Limb (tissue), 2 donors: ENCODE measurements at regions not wholly inside any gene's neighbourhood (a gene's known extent, or its start where the extent isn't known, plus 50 kb on each side); places are given as distances from the start of the nearest gene placed in this dataset.
"Not testable (repeated sequence)": the region's sequence is repeated elsewhere in the genome, so short reads cannot be mapped to it uniquely, and the experiment has no call there.

ENCODE experiments used
- DNase-seq, 2 donors: peaks; one replicate each; pipeline ENCODE4 v3.0.0-alpha.2; 2016; ENCODE audit errors: extremely low spot score in 2 of 2

- DNase-seq = no peak
Measured at GRCh38 chr10:81428456-81429134, 446.4 kb upstream of the NRG3 start.

GRCh38 chr10:81439445-81439844, 435.5 kb upstream of the NRG3 start:
- no peak for DNase-seq

GRCh38 chr10:81441624-81442023, 433.4 kb upstream of the NRG3 start:
- not testable (repeated sequence) for DNase-seq

- DNase-seq = no peak
Measured at GRCh38 chr10:81444242-81444929, 430.6 kb upstream of the NRG3 start.

- no peak for DNase-seq
Measured at GRCh38 chr10:81450651-81451050, 424.3 kb upstream of the NRG3 start.

GRCh38 chr10:81472927-81473470, 402.0 kb upstream of the NRG3 start:
- DNase-seq = no peak

- DNase-seq = no peak
Measured at GRCh38 chr10:81473755-81474154, 401.2 kb upstream of the NRG3 start.

- DNase-seq = no peak
Measured at GRCh38 chr10:81479316-81479715, 395.7 kb upstream of the NRG3 start.

- DNase-seq = no peak
Measured at GRCh38 chr10:81496626-81497025, 378.4 kb upstream of the NRG3 start.

GRCh38 chr10:81498011-81498551, 376.9 kb upstream of the NRG3 start:
- DNase-seq = no peak

GRCh38 chr10:81502677-81503359, 372.2 kb upstream of the NRG3 start:
- no peak for DNase-seq

- not testable (repeated sequence) for DNase-seq
Measured at GRCh38 chr10:81505777-81506176, 369.2 kb upstream of the NRG3 start.

- DNase-seq = no peak
Measured at GRCh38 chr10:81514811-81515210, 360.2 kb upstream of the NRG3 start.

- no peak for DNase-seq
Measured at GRCh38 chr10:81520688-81521087, 354.3 kb upstream of the NRG3 start.

- no peak for DNase-seq
Measured at GRCh38 chr10:81524467-81524866, 350.5 kb upstream of the NRG3 start.

- DNase-seq = no peak
Measured at GRCh38 chr10:81532403-81532802, 342.6 kb upstream of the NRG3 start.

GRCh38 chr10:81534991-81535390, 340.0 kb upstream of the NRG3 start:
- DNase-seq = no peak

- no peak for DNase-seq
Measured at GRCh38 chr10:81541517-81541916, 333.5 kb upstream of the NRG3 start.

- no peak for DNase-seq
Measured at GRCh38 chr10:81546243-81546642, 328.8 kb upstream of the NRG3 start.

- DNase-seq = no peak
Measured at GRCh38 chr10:81548160-81548559, 326.8 kb upstream of the NRG3 start.

- no peak for DNase-seq
Measured at GRCh38 chr10:81564143-81564542, 310.9 kb upstream of the NRG3 start.

- DNase-seq = no peak
Measured at GRCh38 chr10:81569488-81569887, 305.5 kb upstream of the NRG3 start.
